IPS-NIHi11 (cell line): ENCODE measurements at regions not wholly inside any gene's neighbourhood (a gene's known extent, or its start where the extent isn't known, plus 50 kb on each side); places are given as distances from the start of the nearest gene placed in this dataset.
"Not testable (repeated sequence)": the region's sequence is repeated elsewhere in the genome, so short reads cannot be mapped to it uniquely, and the experiment has no call there.

Experiments
- DNase-seq: peaks from one replicate; pipeline ENCODE4 v3.0.0; 2012; ENCODE audit warnings: mixed read lengths, low spot score

DNA sequence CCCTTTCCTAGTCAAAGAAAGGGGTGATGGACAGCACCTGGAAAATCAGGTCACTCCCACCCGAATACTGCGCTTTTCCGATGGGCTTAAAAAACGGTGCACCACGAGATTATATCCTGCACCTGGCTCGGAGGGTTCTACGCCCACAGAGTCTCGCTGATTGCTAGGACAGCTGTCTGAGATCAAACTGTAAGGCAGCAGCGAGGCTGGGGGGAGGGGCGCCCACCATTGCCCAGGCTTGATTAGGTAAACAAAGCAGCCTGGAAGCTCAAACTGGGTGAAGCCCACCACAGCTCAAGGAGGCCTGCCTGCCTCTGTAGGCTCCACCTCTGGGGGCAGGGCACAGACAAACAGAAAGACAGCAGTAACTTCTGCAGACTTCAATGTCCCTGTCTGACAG, 783.4 kb downstream of the NSUN3 start:
- not testable (repeated sequence) for DNase-seq

DNA sequence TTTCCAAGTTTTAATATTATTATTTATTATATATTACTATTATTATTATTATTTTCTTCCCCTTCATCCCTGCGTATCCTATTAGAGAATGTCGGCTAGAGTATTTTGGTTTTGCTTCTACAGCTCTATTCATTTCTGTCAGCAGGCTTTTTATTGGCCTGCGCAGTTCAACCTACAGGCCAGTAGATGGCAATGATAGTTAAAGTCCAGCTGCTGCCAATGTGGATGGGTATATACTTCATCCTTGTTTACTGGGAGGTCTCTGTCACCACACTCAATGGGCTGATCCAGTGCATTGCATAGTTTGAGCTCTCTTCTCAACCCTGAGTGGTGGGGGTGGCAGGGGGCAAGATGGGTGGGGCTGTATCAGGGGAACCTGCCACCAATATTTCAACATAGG, 799.8 kb downstream of the NSUN3 start:
- peak; percentile 48 for DNase-seq

DNA sequence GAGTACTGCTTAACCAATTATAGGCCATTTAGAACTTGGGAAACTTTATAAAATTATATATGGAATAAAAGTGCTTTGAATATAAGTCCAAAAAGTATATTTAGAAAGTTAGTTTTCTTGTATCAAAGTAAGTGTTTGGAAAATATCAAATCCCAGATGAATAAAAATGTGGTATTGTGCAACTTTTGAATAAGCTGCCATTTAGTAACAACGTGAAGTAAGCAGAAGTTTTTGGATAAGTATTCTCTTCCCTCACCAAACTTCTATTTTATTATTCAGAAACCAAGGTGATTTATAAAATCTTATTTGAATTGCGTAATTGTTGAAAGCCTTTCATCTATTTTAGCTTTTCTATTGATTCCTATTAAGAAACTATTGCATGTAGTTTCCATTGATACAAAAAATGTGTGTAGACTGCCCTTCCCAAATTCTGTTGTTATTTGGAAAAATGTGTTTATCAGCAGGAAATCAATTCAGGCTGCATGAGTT, 806.2 kb downstream of the NSUN3 start:
- DNase-seq = no peak

DNA sequence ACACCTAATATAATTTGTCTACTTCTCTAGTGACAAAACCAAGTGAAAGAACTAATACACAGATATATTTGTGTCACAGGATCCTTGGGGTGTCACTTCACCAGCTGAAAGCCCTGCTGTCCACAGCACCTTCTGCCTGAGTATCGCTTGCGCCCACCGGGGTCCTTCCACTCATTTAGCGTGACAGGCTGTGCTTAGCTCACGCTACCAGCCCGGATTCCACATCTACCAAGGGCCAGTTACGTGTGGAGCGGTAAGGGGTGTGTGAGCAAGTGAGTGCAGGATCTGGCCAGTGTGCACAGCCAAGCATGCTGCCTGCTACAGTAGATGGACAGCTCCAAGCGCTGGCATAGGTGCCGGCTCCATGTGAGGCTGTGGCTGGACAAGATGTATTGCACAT, 810.9 kb downstream of the NSUN3 start:
- no peak for DNase-seq

DNA sequence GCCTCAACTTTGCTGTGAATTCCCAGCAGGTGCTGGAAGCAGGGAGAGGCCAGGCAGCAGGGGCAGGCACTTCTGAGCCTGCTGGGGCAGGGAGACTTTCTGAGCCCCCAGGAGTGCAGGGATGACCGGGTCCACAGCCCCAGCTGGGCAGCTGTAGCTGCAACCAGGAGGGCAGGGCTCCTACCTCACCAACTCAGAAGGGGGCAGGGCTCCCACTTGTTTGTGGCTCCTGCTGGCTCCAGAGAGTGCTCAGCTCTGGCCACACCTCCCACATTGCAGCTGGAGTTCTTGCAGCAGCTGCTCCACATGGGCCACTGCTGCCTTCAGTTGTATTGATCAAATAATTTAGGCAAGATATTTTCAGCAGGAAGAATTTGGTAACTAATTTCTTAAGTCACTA, 812.3 kb downstream of the NSUN3 start:
- DNase-seq = no peak

DNA sequence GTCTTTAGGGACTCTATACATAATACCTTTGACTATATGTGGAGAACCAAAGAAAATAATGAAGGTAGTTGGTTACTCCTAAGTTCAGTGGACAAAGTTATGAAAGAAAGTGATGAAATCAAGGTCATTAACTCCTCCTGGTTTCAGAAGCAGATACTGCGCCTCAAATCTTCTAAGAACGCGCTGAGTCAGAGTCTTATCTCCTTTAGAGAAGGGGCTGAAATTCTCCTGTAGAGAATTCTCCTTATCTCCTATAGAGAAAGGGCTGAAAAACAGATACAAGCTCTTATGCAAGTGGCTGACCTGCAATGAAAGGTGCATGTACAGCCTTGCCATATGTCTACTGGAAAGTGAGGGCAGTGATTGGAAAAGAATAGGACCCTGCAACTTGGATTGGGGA, 824.2 kb downstream of the NSUN3 start:
- no peak for DNase-seq

DNA sequence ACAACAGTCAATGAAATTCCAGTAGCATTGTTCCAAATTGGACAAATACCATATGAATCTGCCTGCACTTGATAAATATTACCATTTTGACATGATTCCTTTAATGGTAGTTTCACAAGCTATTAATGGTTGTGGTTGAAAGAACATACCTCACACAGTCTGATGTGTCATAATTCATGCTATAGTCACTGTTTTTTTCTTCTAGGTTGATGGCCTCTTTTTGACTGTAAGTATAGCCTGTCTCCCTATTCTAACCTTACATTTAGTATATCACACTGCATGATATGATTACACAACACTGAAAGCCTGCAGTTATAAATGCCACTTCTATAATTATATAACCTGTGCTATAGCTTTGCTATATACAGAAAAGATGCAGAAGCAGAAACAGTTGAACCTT, 834.1 kb downstream of the NSUN3 start:
- DNase-seq = no peak

DNA sequence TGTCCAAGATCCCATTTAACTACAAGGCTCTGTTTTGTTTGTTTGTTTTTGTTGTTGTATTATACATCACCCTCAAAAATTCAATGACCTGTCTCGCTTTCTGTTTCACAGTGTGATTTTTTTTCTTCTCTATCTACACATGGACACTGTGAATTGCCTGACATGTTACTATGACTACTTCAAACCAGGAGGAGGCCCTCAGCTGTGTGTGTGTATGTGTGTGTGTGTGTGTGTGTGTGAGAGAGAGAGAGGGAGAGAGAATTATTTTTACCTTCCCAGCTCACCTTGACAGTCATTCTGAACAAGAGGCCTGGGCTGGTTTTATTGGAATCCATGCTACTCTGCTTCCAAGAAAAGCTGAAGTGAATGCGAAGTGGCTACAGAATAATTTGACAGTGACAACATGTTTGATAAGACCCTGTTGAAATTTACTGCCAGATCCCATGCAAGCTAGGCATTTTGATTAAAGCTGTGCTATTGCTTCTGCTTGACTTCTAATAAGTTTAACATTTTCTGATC, 841.4 kb downstream of the NSUN3 start:
- DNase-seq = no peak

DNA sequence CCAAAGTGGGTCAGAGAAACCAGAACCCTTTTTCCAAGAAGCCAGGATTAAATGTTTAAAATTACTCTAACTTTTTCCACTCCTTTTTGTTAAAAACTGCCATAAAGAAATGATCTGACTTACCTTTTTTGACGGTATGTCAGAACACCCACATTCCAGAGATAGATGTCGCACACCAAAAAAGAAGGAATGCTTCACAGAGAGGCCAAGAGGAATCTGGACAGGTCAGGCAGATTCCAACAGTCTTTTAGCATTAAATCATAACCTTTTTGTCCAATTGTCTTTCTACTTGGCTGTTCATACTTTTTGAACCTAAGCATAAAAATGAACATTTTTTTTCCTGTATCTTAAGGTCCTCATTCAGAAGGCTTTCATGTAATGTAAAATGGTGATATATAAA, 846.9 kb downstream of the NSUN3 start:
- DNase-seq = no peak

DNA sequence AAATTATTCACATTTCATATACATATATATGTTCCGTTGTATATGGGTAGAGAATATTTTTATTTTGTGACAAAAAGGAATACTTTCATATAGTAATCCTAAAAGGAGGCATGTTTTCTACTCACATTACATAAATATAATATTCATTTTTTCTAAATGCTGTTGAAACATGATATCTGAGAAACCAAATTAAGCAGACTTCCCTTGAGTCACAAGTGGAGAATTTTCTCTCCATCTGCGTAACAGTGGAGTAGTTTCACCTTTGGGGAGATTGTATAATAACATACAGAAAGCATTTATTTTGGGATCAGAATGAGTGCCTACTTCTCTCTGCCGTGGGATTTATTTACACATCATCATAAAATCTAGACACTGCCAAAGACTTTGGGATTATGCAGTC, 849.8 kb downstream of the NSUN3 start:
- no peak for DNase-seq

DNA sequence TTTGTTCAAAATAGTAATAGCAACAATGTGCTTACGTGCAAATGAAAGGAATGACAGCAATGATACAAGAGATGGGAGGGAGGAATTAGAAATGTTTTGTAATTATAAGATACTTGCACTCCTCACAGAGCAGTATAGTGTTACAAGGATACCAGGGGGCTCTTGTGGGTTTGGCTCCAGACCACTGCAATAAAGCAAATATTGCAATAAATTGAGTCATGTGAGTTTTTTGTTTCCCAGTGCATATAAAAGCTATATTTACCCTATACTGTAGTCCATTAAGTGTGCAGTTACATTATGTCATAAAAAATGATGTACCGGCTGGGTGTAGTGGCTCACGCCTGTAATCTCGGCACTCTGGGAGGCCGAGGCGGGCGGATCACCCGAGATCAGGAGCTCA, 864.3 kb downstream of the NSUN3 start:
- DNase-seq = no peak

DNA sequence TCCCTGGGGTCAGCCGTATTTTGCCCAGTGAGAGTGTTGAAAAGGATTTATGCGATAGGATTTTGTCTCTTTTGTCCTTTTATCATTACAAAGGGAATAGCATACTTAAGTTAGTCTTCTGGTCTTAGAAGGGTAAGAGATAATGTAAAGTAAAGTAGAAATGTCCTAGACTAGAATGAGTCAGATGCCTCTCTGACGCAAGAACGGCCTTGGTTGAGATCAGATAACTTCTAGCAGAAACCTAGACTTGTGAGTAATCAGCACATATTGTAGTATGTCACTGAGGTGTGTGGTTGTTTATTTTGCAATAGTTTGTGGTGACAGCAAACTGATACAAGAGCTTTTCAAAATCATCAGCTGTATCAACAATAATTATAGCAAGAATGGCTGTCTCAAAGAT, 866.1 kb downstream of the NSUN3 start:
- no peak for DNase-seq

DNA sequence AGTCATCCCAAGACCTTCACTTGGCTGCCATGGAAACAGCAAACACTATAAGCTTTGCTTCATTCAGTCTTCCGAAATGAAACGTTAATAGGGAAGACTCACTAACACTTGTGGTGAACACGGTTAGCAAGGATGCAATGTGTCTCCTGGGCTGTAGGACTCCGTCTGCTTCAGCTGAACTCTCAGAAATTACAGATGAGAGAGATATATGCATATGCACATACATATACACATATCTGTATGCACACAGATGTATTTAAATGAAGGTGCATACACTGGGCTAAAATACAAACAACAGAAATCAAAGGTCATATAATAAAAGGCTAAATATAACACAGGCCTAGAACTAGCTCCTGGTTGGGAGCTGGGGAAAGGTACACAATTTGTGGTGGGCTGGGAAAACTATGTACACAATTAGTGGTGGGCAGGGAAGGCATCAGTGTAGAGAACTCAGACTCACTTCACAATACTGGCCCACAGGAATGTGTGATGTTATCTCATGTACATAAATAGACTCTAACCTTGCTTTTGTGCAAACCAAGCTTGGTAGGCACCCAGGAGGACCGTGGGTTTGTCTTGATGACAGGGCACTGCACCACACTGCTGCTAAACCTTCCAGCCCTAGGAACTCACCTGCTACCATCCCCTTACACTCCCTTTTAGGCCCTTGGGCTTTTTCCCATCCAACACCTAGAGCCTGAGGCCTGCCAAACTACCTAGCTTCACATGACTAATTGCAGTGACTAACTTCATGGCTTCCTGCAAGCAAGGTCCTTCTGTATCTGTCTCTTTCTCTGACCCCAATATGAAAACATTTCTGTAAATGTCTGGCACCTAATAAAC, 873.1 kb downstream of the NSUN3 start:
- no peak for DNase-seq

DNA sequence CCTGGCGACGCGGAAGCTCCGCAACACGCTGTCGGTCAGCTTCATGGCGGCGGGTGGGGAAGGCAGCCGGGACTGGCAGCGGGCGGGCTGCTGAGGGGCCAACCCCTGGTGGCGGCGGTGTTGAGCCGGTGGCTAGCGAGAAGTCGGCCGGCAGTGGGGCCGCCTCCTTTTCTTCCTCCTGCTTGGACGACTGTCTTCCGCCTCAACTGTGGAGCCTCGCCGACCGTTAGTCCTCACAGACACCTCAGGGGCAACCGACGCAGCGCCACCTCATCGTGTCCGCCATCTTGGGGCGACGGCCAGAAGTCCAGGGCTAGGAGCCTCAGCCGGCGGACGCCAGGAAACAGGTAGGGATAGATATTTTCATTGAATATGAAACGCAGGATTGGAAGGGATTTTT, 875.1 kb downstream of the NSUN3 start:
- no peak for DNase-seq

DNA sequence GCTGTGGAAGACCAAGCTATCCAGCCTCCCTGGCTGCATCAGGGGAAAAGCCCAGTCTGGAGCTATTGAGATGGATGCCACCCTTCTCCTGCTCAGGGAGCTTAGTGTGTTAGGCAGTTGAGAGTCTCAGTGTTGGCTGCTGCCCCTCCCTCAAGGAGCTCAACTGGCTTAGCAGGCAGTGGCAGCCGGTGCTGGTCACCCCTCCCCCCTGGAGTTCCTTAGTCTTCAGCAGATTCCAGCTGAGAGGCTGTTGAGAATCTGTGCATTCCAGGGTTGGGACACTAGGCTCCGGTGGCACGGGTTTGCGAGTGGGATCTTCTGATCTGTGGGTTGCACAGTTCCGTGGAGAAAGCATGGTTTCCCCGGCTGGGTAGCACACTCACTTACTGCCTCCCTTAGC, 883.8 kb downstream of the NSUN3 start:
- no peak for DNase-seq

DNA sequence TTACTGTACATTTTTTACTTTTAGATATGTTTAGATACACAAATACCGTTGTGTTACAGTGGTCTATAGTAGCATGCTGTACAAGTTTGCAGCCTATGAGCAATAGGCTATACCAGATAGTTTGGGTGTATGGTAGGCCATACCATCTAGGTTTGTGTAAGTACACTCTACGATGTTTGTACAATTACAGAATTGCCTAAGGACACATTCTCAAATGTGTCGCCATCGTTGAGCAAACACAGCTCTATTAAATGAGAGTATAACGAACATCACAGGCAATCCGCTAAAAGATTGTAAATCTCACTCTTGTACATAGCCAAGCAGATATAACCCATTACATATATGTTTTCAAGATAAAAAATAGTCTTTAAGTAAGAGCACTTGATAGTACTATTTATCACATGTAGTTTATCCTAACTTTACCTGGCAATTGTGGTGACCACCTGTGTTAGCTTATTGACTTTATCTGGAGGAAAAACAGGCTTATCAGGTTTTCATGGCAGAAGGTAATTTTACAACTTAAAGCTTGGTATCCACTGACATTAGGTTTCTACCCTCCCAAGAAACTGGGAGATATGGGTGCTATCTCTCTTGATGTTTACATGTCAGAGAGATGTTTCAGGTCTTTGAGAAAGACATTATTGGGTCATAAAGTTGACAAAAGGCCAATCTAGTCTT, 898.7 kb downstream of the NSUN3 start:
- DNase-seq = no peak

DNA sequence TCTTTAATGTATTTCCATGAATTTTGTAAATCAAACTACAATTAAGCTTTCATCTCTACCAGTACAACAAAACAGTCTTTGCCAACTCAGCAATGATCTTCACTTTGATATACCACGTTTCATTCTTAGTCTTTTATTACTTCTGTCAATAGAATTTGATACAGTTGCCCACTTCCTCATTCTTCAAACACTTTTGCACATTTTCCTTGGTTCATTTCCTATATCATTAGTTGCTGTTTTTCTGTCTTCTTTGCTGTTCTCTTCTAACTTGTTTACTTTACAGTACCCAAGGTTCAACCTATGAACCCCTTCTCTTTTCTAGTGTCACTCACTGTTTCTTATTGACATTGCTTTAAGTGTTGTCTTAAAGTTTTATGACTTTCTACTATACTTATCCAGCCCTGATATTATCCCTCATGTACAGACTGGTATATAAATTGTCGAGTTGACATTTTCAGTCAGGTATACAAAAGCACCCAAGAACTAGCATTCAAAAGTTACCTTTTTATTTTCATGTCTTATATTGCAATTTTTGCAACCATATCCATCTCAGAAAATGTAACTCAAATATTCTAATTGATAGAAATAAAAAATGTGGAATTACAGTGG, 903.1 kb downstream of the NSUN3 start:
- no peak for DNase-seq

DNA sequence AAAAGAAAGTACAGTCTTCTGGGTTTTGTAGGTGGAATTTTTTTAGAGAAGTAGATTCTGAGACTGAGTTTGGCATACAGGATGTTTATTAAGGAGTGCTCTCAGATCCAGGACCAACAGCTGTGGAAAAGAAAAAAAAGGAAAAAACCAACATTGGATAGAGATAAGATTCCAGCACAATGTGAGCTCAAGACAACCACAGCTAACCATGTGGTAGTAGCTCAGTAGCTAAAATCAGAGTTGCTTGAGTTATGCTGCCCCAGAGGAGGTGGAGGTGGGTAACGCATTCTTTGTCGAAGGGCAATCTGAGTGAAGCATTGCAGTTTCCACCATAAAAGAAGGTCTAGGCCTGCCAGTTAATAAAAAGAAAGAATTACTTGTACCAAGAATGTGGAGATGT, 904.3 kb downstream of the NSUN3 start:
- DNase-seq = no peak

DNA sequence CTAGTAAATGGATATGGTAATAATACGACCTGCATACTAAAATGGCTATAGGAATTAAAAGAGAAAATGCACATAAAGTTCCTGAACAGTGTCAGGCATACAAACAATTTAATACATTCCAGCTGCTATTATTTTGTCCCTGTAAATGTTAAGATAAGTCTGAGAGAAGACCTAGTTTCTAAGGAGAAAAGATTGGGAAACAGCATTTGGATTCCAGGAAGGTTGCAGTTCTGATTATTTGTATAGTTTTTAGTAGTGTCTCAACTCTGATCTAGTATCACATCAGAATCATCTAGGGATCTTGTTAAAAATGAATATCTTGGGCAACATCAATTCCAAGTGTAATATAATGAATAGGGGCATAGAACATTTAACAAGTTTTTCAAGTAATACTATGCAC, 905.7 kb downstream of the NSUN3 start:
- DNase-seq = no peak

DNA sequence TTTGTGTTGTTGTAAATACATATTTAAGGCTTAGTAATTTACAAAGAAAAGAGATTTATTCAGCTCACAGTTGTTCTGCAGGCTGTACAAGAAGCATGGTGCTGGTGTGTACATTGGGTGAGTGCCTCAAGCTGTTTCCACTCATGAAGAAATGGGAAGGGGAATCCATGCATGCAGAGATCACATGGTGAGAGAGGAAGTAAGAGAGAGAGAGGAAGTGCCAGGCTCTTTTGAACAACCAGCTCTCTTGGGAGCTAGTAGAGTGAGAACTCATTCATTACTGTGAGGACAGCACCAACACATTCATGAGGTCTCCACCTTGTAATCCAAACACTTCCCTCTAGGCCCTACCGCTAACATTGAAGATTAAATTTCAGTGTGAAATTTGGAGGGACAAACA, 909.2 kb downstream of the NSUN3 start:
- DNase-seq = no peak

DNA sequence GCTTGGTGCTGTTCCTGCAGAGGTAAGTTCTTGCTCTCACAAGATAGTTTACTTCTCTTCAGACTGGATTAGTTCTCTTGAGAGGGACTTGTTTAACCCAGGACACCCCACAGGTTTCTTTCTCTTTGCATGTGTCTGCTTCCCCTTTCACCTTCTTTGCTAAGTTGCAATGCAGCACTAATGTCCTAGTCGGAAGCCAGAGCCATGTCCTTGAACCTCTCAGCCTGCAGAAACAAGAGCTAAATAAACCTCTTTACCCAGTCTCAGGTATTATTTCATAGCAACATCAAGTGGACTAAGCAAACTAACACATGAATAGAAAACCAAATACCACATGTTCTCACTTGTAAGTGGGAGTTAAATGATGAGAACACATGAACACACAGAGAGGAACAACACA, 915.2 kb downstream of the NSUN3 start:
- no peak for DNase-seq

DNA sequence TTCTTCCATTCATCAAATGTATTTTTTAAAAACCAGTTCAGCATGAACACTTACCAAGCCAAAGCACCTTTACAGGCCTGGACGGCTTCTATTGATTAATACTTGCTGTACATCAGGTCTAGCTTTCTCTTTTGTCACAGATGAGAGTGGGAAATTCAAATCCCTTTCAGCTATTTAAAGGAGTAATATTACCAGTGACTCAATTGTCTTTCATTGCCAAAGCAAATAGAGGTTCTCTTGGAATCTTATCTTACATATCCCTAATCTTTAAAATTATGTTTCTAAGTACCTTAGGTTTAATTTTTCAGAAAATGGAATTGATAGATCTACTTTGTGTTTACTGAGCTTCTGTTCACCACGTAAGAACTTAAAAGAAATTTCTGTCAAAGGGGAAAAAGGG, 922.9 kb downstream of the NSUN3 start:
- DNase-seq = no peak
